C4-2B (cell line): ENCODE measurements at regions not wholly inside any gene's neighbourhood (a gene's known extent, or its start where the extent isn't known, plus 50 kb on each side); places are given as distances from the start of the nearest gene placed in this dataset.

Experiments used
- H3K27ac ChIP-seq: fragments of 450-650 bp; 2 replicates; pipeline ENCODE4 v1.5.1; 2017
- CTCF ChIP-seq: fragments of 450-650 bp; conservative IDR thresholded peaks from 2 replicates; pipeline ENCODE4 v1.5.1; 2017; ENCODE audit warnings: mild to moderate bottlenecking
- ZFX ChIP-seq: fragments of 450-650 bp; IDR thresholded peaks from 2 replicates; pipeline ENCODE4 v1.6.1; 2017

- H3K27ac ChIP-seq = peak overlapping the region; percentile 67; the same call in 1 of the 2 replicates
- TF ChIP-seq ZFX (no peak), CTCF (no peak)
Measured at GRCh38 chr10:8544500-8544899, 490.0 kb downstream of the GATA3 start.

- TF ChIP-seq ZFX = no peak
- TF ChIP-seq CTCF = no peak
- H3K27ac ChIP-seq = no peak overlapping the region
Measured at GRCh38 chr10:8554574-8554973, 500.1 kb downstream of the GATA3 start.

GRCh38 chr10:8556321-8556720, 501.8 kb downstream of the GATA3 start:
- no peak overlapping the region for H3K27ac ChIP-seq
- TF ChIP-seq ZFX = no peak
- no peak for TF ChIP-seq CTCF

- no peak for TF ChIP-seq CTCF
- TF ChIP-seq ZFX = no peak
- no peak overlapping the region for H3K27ac ChIP-seq
Measured at GRCh38 chr10:8563478-8563877, 509.0 kb downstream of the GATA3 start.

- no peak overlapping the region for H3K27ac ChIP-seq
- TF ChIP-seq ZFX (no peak), CTCF (no peak)
Measured at GRCh38 chr10:8566737-8567136, 512.2 kb downstream of the GATA3 start.

GRCh38 chr10:8568401-8568800, 513.9 kb downstream of the GATA3 start:
- TF ChIP-seq CTCF (no peak), ZFX (no peak)
- H3K27ac ChIP-seq = no peak overlapping the region

GRCh38 chr10:8575620-8576019, 521.1 kb downstream of the GATA3 start:
- H3K27ac ChIP-seq = no peak overlapping the region
- TF ChIP-seq CTCF (no peak), ZFX (no peak)
